ENCODE measurements at regions not wholly inside any gene's neighbourhood (a gene's known extent, or its start where the extent isn't known, plus 50 kb on each side); places are given as distances from the start of the nearest gene placed in this dataset.

GRCh38 chr11:92670308-92670890, 299.1 kb upstream of the MTNR1B start:
- no peak for DNase-seq (ENCODE audit: low read depth in 2 of 2)
- no peak overlapping the region for H2AFZ ChIP-seq (ENCODE audit: low read length)
- H3K9ac ChIP-seq (ENCODE audit: insufficient read depth, low read length), result no peak overlapping the region
- no peaks in the 10 kb centered on the region for H3K4me1 ChIP-seq (ENCODE audit: control insufficient read depth, extremely low read depth, insufficient read depth, low read length)
- H4K20me1 ChIP-seq (ENCODE audit: control insufficient read depth, extremely low read depth, insufficient read depth, low read length), result no peaks in the 10 kb centered on the region
- H3K9me3 ChIP-seq (ENCODE audit: control insufficient read depth, insufficient read depth, low read depth, low read length), result no peaks in the 10 kb centered on the region
- H3K4me2 ChIP-seq (ENCODE audit: extremely low read depth, insufficient read depth, low read length), result no peak overlapping the region
- no peak overlapping the region for H3K27ac ChIP-seq (ENCODE audit: insufficient read depth, low read length)
- no peak for TF ChIP-seq CTCF (conservative IDR thresholded peaks at IDR 0.05 in 1 of 2, IDR thresholded peaks at IDR 0.05 in 1 of 2; ENCODE audit: low read depth in 1 of 2, low read length in 2 of 2)
- TF ChIP-seq EZH2 (IDR thresholded peaks at IDR 0.05; ENCODE audit: low read length, missing control alignments), result no peak
- no peaks in the 10 kb centered on the region for H3K79me2 ChIP-seq (ENCODE audit: control insufficient read depth, insufficient read depth, low read length)
- H3K4me3 ChIP-seq (replicated peaks in 1 of 4; ENCODE audit: control extremely low read depth in 1 of 4, insufficient read depth in 1 of 4, low read depth in 3 of 4, low read length in 4 of 4), result no peak overlapping the region
- no peaks in the 10 kb centered on the region for H3K27me3 ChIP-seq (ENCODE audit: control insufficient read depth, insufficient read depth, low read length)
- H3K36me3 ChIP-seq (ENCODE audit: control insufficient read depth, insufficient read depth, low read length), result no peaks in the 10 kb centered on the region

- no peaks in the 10 kb centered on the region for H3K9me3 ChIP-seq (ENCODE audit: control insufficient read depth, insufficient read depth, low read depth, low read length)
- no peak overlapping the region for H2AFZ ChIP-seq (ENCODE audit: low read length)
- H3K4me2 ChIP-seq (ENCODE audit: extremely low read depth, insufficient read depth, low read length), result no peak overlapping the region
- no peaks in the 10 kb centered on the region for H4K20me1 ChIP-seq (ENCODE audit: control insufficient read depth, extremely low read depth, insufficient read depth, low read length)
- H3K4me3 ChIP-seq (replicated peaks in 1 of 4; ENCODE audit: control extremely low read depth in 1 of 4, insufficient read depth in 1 of 4, low read depth in 3 of 4, low read length in 4 of 4), result no peak overlapping the region
- H3K27me3 ChIP-seq (ENCODE audit: control insufficient read depth, insufficient read depth, low read length), result no peaks in the 10 kb centered on the region
- no peaks in the 10 kb centered on the region for H3K36me3 ChIP-seq (ENCODE audit: control insufficient read depth, insufficient read depth, low read length)
- no peak for TF ChIP-seq EZH2 (IDR thresholded peaks at IDR 0.05; ENCODE audit: low read length, missing control alignments)
- TF ChIP-seq CTCF (conservative IDR thresholded peaks at IDR 0.05 in 1 of 2, IDR thresholded peaks at IDR 0.05 in 1 of 2; ENCODE audit: low read depth in 1 of 2, low read length in 2 of 2), result no peak
- H3K4me1 ChIP-seq (ENCODE audit: control insufficient read depth, extremely low read depth, insufficient read depth, low read length), result no peaks in the 10 kb centered on the region
- H3K27ac ChIP-seq (ENCODE audit: insufficient read depth, low read length), result no peak overlapping the region
- DNase-seq (ENCODE audit: low read depth in 2 of 2), result no peak
- no peaks in the 10 kb centered on the region for H3K79me2 ChIP-seq (ENCODE audit: control insufficient read depth, insufficient read depth, low read length)
- no peak overlapping the region for H3K9ac ChIP-seq (ENCODE audit: insufficient read depth, low read length)
Observed at GRCh38 chr11:92671081-92671480, 298.4 kb upstream of the MTNR1B start.

GRCh38 chr11:92675303-92675702, 294.1 kb upstream of the MTNR1B start:
- TF ChIP-seq EZH2 (IDR thresholded peaks at IDR 0.05; ENCODE audit: low read length, missing control alignments), result no peak
- TF ChIP-seq CTCF (conservative IDR thresholded peaks at IDR 0.05 in 1 of 2, IDR thresholded peaks at IDR 0.05 in 1 of 2; ENCODE audit: low read depth in 1 of 2, low read length in 2 of 2), result no peak
- Histone ChIP-seq H3K4me2 (ENCODE audit: extremely low read depth, insufficient read depth, low read length) (no peak overlapping the region), H3K36me3 (ENCODE audit: control insufficient read depth, insufficient read depth, low read length) (no peaks in the 10 kb centered on the region), H4K20me1 (ENCODE audit: control insufficient read depth, extremely low read depth, insufficient read depth, low read length) (no peaks in the 10 kb centered on the region), H3K9ac (ENCODE audit: insufficient read depth, low read length) (no peak overlapping the region), H3K27me3 (ENCODE audit: control insufficient read depth, insufficient read depth, low read length) (no peaks in the 10 kb centered on the region), H3K27ac (ENCODE audit: insufficient read depth, low read length) (no peak overlapping the region), H3K79me2 (ENCODE audit: control insufficient read depth, insufficient read depth, low read length) (no peaks in the 10 kb centered on the region), H3K4me3 (replicated peaks in 1 of 4; ENCODE audit: control extremely low read depth in 1 of 4, insufficient read depth in 1 of 4, low read depth in 3 of 4, low read length in 4 of 4) (no peak overlapping the region), H3K9me3 (ENCODE audit: control insufficient read depth, insufficient read depth, low read depth, low read length) (no peaks in the 10 kb centered on the region), H3K4me1 (ENCODE audit: control insufficient read depth, extremely low read depth, insufficient read depth, low read length) (no peaks in the 10 kb centered on the region), H2AFZ (ENCODE audit: low read length) (no peak overlapping the region)
- DNase-seq (ENCODE audit: low read depth in 2 of 2), result no peak
